ENCODE measurements at regions not wholly inside any gene's neighbourhood (a gene's known extent, or its start where the extent isn't known, plus 50 kb on each side); places are given as distances from the start of the nearest gene placed in this dataset.

DNA sequence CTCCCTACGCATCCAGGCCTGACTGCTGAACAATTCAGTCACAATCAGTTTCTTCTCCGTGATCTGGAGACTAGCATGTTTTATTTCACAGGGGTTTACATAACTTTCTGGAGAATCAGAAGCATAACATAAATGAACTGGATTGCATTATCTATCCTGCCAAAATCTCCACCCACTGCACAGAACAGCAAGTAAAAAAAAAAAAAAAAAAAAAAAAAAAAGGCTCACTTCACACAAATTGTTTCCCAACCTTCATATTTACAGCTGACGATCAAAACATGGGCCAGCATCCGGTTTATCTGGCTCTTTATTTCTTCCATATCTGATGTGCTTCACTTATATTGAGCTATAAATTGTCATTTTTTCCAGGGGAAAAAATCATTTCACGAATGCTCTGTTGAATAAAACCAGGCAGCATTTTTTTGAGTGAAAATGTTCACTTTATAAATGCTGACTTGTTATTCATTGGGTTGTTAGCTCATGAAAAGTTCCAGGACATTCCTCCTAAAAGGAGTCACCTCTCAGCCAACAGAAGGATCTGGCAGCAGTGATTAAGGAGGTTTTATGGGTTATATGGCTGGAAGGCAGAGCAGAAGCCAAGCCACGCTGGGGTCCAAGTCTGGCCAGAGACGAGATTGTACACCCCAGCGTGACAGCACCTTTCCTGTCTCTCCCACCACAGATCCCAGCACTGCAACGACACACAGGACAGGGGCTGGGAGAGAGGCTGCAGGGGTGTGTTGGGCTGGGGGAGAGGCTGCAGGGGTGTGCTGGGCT is 51.2 kb upstream of the GLI2 start:
- no peak for DNase-seq

DNA sequence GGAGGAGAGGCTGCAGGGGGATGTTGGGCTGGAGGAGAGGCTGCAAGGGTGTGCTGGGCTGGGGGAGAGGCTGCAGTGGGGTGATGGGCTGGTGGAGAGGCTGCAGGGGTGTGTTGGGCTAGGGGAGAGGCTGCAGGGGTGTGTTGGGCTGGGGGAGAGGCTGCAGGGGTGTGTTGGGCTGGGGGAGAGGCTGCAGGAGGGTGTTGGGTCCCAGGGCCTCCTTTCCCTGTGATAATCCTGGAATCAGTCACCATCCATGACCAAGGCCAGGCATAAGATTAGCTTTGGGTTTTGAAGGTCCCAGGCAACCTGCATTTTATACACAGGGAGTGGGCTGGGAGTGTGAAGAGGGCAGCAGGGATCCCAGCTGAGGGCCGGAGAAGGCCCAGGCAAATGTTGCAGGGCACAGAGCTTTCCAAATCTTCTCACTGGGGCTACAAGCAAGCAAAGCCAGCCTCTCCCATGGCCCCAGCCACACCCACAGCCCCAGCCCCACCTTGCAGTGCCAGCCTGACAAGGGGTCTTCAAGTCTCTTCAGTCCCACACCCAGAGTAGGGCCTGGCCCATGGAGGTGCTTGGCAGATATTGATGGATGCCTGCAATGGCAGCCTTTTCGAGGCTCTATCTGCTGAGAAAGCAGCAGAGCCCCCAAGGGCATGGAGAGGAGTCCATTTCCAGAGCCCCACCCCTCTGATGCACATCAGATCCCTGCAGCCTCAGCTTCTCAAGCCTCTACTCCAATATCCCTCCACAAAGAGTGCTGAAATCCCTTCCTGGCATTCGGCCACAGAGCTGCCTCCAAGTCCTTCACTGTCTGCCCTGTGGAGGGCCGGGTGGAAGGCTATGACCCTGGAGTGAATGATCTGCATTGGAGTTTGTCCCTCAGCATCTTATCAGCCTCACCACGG is 50.3 kb upstream of the GLI2 start:
- no peak for DNase-seq

All from activated naive CD4-positive, alpha-beta T cell treated with Interleukin-2 at 50 U/mL for 16 hours (primary cell).